ENCODE measurements at regions not wholly inside any gene's neighbourhood (a gene's known extent, or its start where the extent isn't known, plus 50 kb on each side); places are given as distances from the start of the nearest gene placed in this dataset.

GRCh38 chr7:53624356-53624755 lies 588.9 kb downstream of the POM121L12 start:
- Histone ChIP-seq H3K79me2 (ENCODE audit: control insufficient read depth in 1 of 2, insufficient read depth in 2 of 2, low read length in 2 of 2) (no peaks in the 10 kb centered on the region), H3K18ac (ENCODE audit: extremely low read depth, low read length) (no peak overlapping the region), H3K9ac (replicated peaks in 1 of 4; ENCODE audit: extremely low read depth in 1 of 4, low read depth in 3 of 4, low read length in 3 of 4) (no peak overlapping the region), H3K4me3 (ENCODE audit: extremely low read depth in 1 of 4, insufficient read depth in 2 of 4, low read depth in 3 of 4, low read length in 4 of 4) (no peak overlapping the region), H2BK5ac (ENCODE audit: low read depth, low read length) (no peak overlapping the region), H2AFZ (ENCODE audit: low read length) (no peak overlapping the region), H3K4me2 (ENCODE audit: insufficient read depth in 1 of 2, low read depth in 2 of 2, low read length in 2 of 2) (no peak overlapping the region), H4K20me1 (replicated peaks in 1 of 2; ENCODE audit: control insufficient read depth in 1 of 2, insufficient read depth in 2 of 2, low read length in 2 of 2) (no peaks in the 10 kb centered on the region), H3K27ac (ENCODE audit: low read depth, low read length) (no peak overlapping the region), H2BK120ac (replicated peaks; ENCODE audit: low read depth, low read length) (no peak overlapping the region), H2BK15ac (ENCODE audit: low read length) (no peak overlapping the region), H3K9me3 (ENCODE audit: insufficient read depth in 2 of 2, low read depth in 1 of 2, low read length in 1 of 2) (no peaks in the 10 kb centered on the region), H3K23me2 (ENCODE audit: low read depth, low read length) (no peaks in the 10 kb centered on the region), H3K23ac (ENCODE audit: insufficient read length) (no peak overlapping the region), H2BK12ac (ENCODE audit: low read depth, low read length) (no peak overlapping the region), H3K4ac (replicated peaks; ENCODE audit: insufficient read length, low read depth, low read length) (no peak overlapping the region), H2AK5ac (ENCODE audit: low read depth, low read length) (no peak overlapping the region), H2BK20ac (ENCODE audit: low read length) (no peak overlapping the region), H4K5ac (ENCODE audit: insufficient read length, low read depth, low read length) (no peak overlapping the region), H4K91ac (replicated peaks; ENCODE audit: insufficient read length, low read length) (no peak overlapping the region), H3K27me3 (replicated peaks in 1 of 4; ENCODE audit: control insufficient read depth in 3 of 4, extremely low read depth in 1 of 4, insufficient read depth in 3 of 4, low read length in 3 of 4) (no peaks in the 10 kb centered on the region), H3K14ac (ENCODE audit: insufficient read length) (no peak overlapping the region), H3K4me1 (replicated peaks in 1 of 4; ENCODE audit: control insufficient read depth in 3 of 4, insufficient read depth in 4 of 4, low read length in 3 of 4) (no peaks in the 10 kb centered on the region; a peak in 1 of 7 replicates), H3K79me1 (ENCODE audit: low read depth, low read length) (no peaks in the 10 kb centered on the region), H4K8ac (ENCODE audit: extremely low read depth, insufficient read depth, low read length) (no peak overlapping the region), H3K56ac (replicated peaks; ENCODE audit: insufficient read length, low read depth, low read length) (no peak overlapping the region), H3K36me3 (ENCODE audit: control insufficient read depth in 2 of 4, insufficient read depth in 4 of 4, low read length in 3 of 4) (no peaks in the 10 kb centered on the region)
- 94% methylated on average over 4 of the region's 4 CpGs; no CpG with 5 or more reads in 1 of the 2 experiments for WGBS, 2 experiments (ENCODE audit: extremely low coverage in 1 of 2, insufficient coverage in 1 of 2, insufficient read length in 1 of 2, insufficient replicate concordance in 2 of 2, low coverage in 1 of 2, low lambda C conversion rate in 2 of 2, missing lambda C conversion rate in 1 of 2)
- CTCF ChIA-PET (ENCODE audit: partially characterized antibody): no interaction called here
- TF ChIP-seq, protein P1, sequence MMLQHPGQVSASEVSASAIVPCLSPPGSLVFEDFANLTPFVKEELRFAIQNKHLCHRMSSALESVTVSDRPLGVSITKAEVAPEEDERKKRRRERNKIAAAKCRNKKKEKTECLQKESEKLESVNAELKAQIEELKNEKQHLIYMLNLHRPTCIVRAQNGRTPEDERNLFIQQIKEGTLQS (IDR thresholded peaks at IDR 0.05; ENCODE audit: insufficient read depth, low read depth, low read length): no peak
- TF ChIP-seq CEBPB (IDR thresholded peaks at IDR 0.05; ENCODE audit: low read depth, low read length) (no peak), SIN3A (conservative IDR thresholded peaks at IDR 0.05 in 1 of 2, IDR thresholded peaks at IDR 0.05 in 1 of 2; ENCODE audit: low read depth in 1 of 2, low read length in 2 of 2) (no peak), JUN (IDR thresholded peaks at IDR 0.05; ENCODE audit: low read depth, low read length) (no peak), SRF (IDR thresholded peaks at IDR 0.05; ENCODE audit: low read depth, low read length) (no peak), BCL11A (IDR thresholded peaks at IDR 0.05; ENCODE audit: low read depth in 2 of 2, low read length in 2 of 2) (no peak), EP300 (IDR thresholded peaks at IDR 0.05; ENCODE audit: borderline replicate concordance in 1 of 2, low read depth in 2 of 2, low read length in 2 of 2) (no peak)
- POLR2A ChIA-PET (ENCODE audit: partially characterized antibody): no interaction called here
- no peak for FAIRE-seq
- DNase-seq (ENCODE audit: low read depth in 1 of 2, low spot score in 2 of 2): no peak

All from H1 (cell line).